Gastrocnemius medialis (tissue), 4 donors: ENCODE measurements at regions not wholly inside any gene's neighbourhood (a gene's known extent, or its start where the extent isn't known, plus 50 kb on each side); places are given as distances from the start of the nearest gene placed in this dataset.

Experiments
- ATAC-seq, 2 donors: fragments of 150-250 bp; one replicate each; pipeline ENCODE4 v1.9.1; 2016
- DNase-seq, 2 donors: peaks; one replicate each; pipeline ENCODE4 v3.0.0-alpha.2; 2019
- H3K27ac ChIP-seq, 4 donors: fragments of 200-600 bp; sonication (generic); 1 replicate in 1 of 4; 2 replicates in 3 of 4; pipeline ENCODE4 v1.5.1; 2016 to 2018; ENCODE audit warnings: mild to moderate bottlenecking in 2 of 4, moderate library complexity in 1 of 4
- H3K27me3 ChIP-seq, 3 donors: fragments of 200-600 bp; sonication (generic) in 2 of 3; 1 replicate in 1 of 3; 2 replicates in 2 of 3; pipeline versions ENCODE4 v1.5.1 to v1.6.0; 2016 to 2019; ENCODE audit warnings: mild to moderate bottlenecking in 1 of 3, moderate library complexity in 1 of 3
- H3K36me3 ChIP-seq, 2 donors: fragments of 200-600 bp; sonication (generic) in 1 of 2; one replicate each; pipeline ENCODE4 v1.5.1; 2017 to 2018
- H3K4me1 ChIP-seq, 2 donors: fragments of 200-600 bp; sonication (generic) in 1 of 2; one replicate each; pipeline ENCODE4 v1.5.1; 2016 to 2017; ENCODE audit warnings: mild to moderate bottlenecking in 2 of 2
- H3K4me3 ChIP-seq, 4 donors: fragments of 200-600 bp; sonication (generic) in 3 of 4; 1 replicate in 1 of 4; 2 replicates in 3 of 4; pipeline ENCODE4 v1.5.1; 2016 to 2019; ENCODE audit warnings: mild to moderate bottlenecking in 2 of 4
- H3K9me3 ChIP-seq, 3 donors: fragments of 200-600 bp; sonication (generic) in 2 of 3; 1 replicate in 1 of 3; 2 replicates in 2 of 3; pipeline ENCODE4 v1.5.1; 2016 to 2019
- CTCF ChIP-seq, 5 experiments: fragments of 450-650 bp in 3 of 5; fragments of 200-600 bp in 2 of 5; sonication (generic) in 2 of 5; IDR thresholded peaks in 4 of 5; conservative IDR thresholded peaks in 1 of 5; 1 replicate in 4 of 5; 2 replicates in 1 of 5; pipeline ENCODE4 v1.5.1; 2016 to 2019; ENCODE audit warnings: antibody characterized with exemption in 5 of 5, mild to moderate bottlenecking in 3 of 5, moderate library complexity in 3 of 5
- POLR2A ChIP-seq, 2 donors: fragments of 450-650 bp; IDR thresholded peaks; one replicate each; pipeline ENCODE4 v1.6.1; 2017; ENCODE audit warnings: antibody characterized with exemption in 2 of 2, mild to moderate bottlenecking in 2 of 2, moderate library complexity in 2 of 2
- in situ Hi-C, 4 donors: fragments of 200-750 bp; cut with MboI; loops; one replicate each; pipeline versions ENCODE4 v1.15.0 to v1.8.0; 2017; ENCODE audit warnings: low sequenced_read_pairs in 4 of 4
- intact Hi-C: fragments of 100-400 bp; cut with DNase I; formaldehyde crosslinking; loops from one replicate; pipeline ENCODE4 v1.15.1; 2023; ENCODE audit warnings: low total_unique reads

GRCh38 chr10:60570272-60570865, 180.7 kb upstream of the ANK3 start:
- intact Hi-C loops (no loop called here), in situ Hi-C loops (no loop called here)
- no peak for TF ChIP-seq CTCF (IDR thresholded peaks at IDR 0.05 in 4 of 5, conservative IDR thresholded peaks at IDR 0.05 in 1 of 5)
- TF ChIP-seq POLR2A (IDR thresholded peaks at IDR 0.05), result no peak
- Histone ChIP-seq H3K4me1 (peaks cover 25 to 33% of the 10 kb centered on the region in 2 donors), H3K27ac (no peak overlapping the region), H3K36me3 (no peaks in the 10 kb centered on the region), H3K27me3 (no peaks in the 10 kb centered on the region), H3K9me3 (no peaks in the 10 kb centered on the region), H3K4me3 (no peak overlapping the region)
- ATAC-seq (no peak), DNase-seq (no peak)

- TF ChIP-seq CTCF (IDR thresholded peaks at IDR 0.05 in 4 of 5, conservative IDR thresholded peaks at IDR 0.05 in 1 of 5) (no peak), POLR2A (IDR thresholded peaks at IDR 0.05) (no peak)
- ATAC-seq, result no peak
- no peak for DNase-seq
Measured at GRCh38 chr10:60569681-60570080, 180.0 kb upstream of the ANK3 start.

GRCh38 chr10:60566096-60566495, 176.4 kb upstream of the ANK3 start:
- Histone ChIP-seq H3K27ac (no peak overlapping the region), H3K4me3 (no peak overlapping the region), H3K27me3 (no peaks in the 10 kb centered on the region), H3K9me3 (no peaks in the 10 kb centered on the region), H3K36me3 (no peaks in the 10 kb centered on the region), H3K4me1 (peaks cover 0 to 19% of the 10 kb centered on the region in 2 donors)
- DNase-seq (no peak), ATAC-seq (no peak)
- TF ChIP-seq CTCF (IDR thresholded peaks at IDR 0.05 in 4 of 5, conservative IDR thresholded peaks at IDR 0.05 in 1 of 5) (no peak), POLR2A (IDR thresholded peaks at IDR 0.05) (no peak)
- in situ Hi-C loops (no loop called here), intact Hi-C loops (no loop called here)

More at GRCh38 chr10:60569681-60570080, 180.0 kb upstream of the ANK3 start:
- Histone ChIP-seq H3K9me3 (no peaks in the 10 kb centered on the region), H3K27me3 (no peaks in the 10 kb centered on the region), H3K36me3 (no peaks in the 10 kb centered on the region), H3K4me1 (peaks cover 22 to 30% of the 10 kb centered on the region in 2 donors), H3K4me3 (no peak overlapping the region), H3K27ac (no peak overlapping the region)
- intact Hi-C loops (no loop called here), in situ Hi-C loops (no loop called here)

GRCh38 chr10:60565492-60565891, 175.8 kb upstream of the ANK3 start:
- ATAC-seq (no peak), DNase-seq (no peak)
- in situ Hi-C loops (no loop called here), intact Hi-C loops (no loop called here)
- H3K36me3 ChIP-seq, result no peaks in the 10 kb centered on the region
- no peaks in the 10 kb centered on the region for H3K27me3 ChIP-seq
- TF ChIP-seq CTCF (IDR thresholded peaks at IDR 0.05 in 4 of 5, conservative IDR thresholded peaks at IDR 0.05 in 1 of 5), result no peak
- TF ChIP-seq POLR2A (IDR thresholded peaks at IDR 0.05), result no peak
- no peaks in the 10 kb centered on the region for H3K9me3 ChIP-seq
- H3K4me3 ChIP-seq, result no peak overlapping the region
- no peak overlapping the region for H3K27ac ChIP-seq
- H3K4me1 ChIP-seq, result peaks cover 0 to 13% of the 10 kb centered on the region in 2 donors

- in situ Hi-C loops, result no loop called here
- Histone ChIP-seq H3K36me3 (no peaks in the 10 kb centered on the region), H3K27ac (no peak overlapping the region), H3K9me3 (no peaks in the 10 kb centered on the region), H3K4me1 (peaks cover 0 to 10% of the 10 kb centered on the region in 2 donors), H3K4me3 (no peak overlapping the region), H3K27me3 (no peaks in the 10 kb centered on the region)
- ATAC-seq (no peak), DNase-seq (no peak)
- intact Hi-C loops, result no loop called here
- no peak for TF ChIP-seq CTCF (IDR thresholded peaks at IDR 0.05 in 4 of 5, conservative IDR thresholded peaks at IDR 0.05 in 1 of 5)
- TF ChIP-seq POLR2A (IDR thresholded peaks at IDR 0.05), result no peak
Measured at GRCh38 chr10:60564475-60564874, 174.8 kb upstream of the ANK3 start.
